ENCODE measurements at regions not wholly inside any gene's neighbourhood (a gene's known extent, or its start where the extent isn't known, plus 50 kb on each side); places are given as distances from the start of the nearest gene placed in this dataset.

- H3K36me3 ChIP-seq (ENCODE audit: insufficient read depth, low read length): no peaks in the 10 kb centered on the region
- H2AFZ ChIP-seq (ENCODE audit: low read length): no peak overlapping the region
These were observed 197.0 kb upstream of the NR4A3 start for GRCh38 chr9:99624499-99625233.

GRCh38 chr9:99626426-99626825, 195.3 kb upstream of the NR4A3 start:
- peaks cover 42% of the 10 kb centered on the region for H3K4me1 ChIP-seq (ENCODE audit: insufficient read depth, low read length, severe bottlenecking)
- no peak overlapping the region for H3K4me2 ChIP-seq (ENCODE audit: low read length)
- TF ChIP-seq CTCF (IDR thresholded peaks at IDR 0.05; ENCODE audit: low read length) (no peak), EZH2 (IDR thresholded peaks at IDR 0.05; ENCODE audit: borderline replicate concordance, low read length) (no peak)
- no peaks in the 10 kb centered on the region for H3K27me3 ChIP-seq (ENCODE audit: insufficient read depth, low read length)
- H3K4me3 ChIP-seq (ENCODE audit: low read depth, low read length, poor library complexity, severe bottlenecking): no peak overlapping the region
- H2AFZ ChIP-seq (ENCODE audit: low read length): no peak overlapping the region
- H3K9ac ChIP-seq (ENCODE audit: low read length): no peak overlapping the region
- no peak overlapping the region for H3K27ac ChIP-seq (ENCODE audit: low read depth, low read length, poor library complexity, severe bottlenecking)
- H3K9me3 ChIP-seq (ENCODE audit: low read length): no peaks in the 10 kb centered on the region
- H4K20me1 ChIP-seq (ENCODE audit: insufficient read depth, low read length): no peaks in the 10 kb centered on the region
- no peaks in the 10 kb centered on the region for H3K79me2 ChIP-seq (ENCODE audit: insufficient read depth, low read length)
- no peaks in the 10 kb centered on the region for H3K9me2 ChIP-seq (ENCODE audit: low read depth, low read length)
- H3K36me3 ChIP-seq (ENCODE audit: insufficient read depth, low read length): no peaks in the 10 kb centered on the region
- H3F3A ChIP-seq (ENCODE audit: insufficient read depth, low read length): no peaks in the 10 kb centered on the region

More at GRCh38 chr9:99624499-99625233, 197.0 kb upstream of the NR4A3 start:
- no peaks in the 10 kb centered on the region for H3K27me3 ChIP-seq (ENCODE audit: insufficient read depth, low read length)
- no peaks in the 10 kb centered on the region for H3K9me3 ChIP-seq (ENCODE audit: low read length)
- no peak overlapping the region for H3K4me3 ChIP-seq (ENCODE audit: low read depth, low read length, poor library complexity, severe bottlenecking)
- H3K9ac ChIP-seq (ENCODE audit: low read length): no peak overlapping the region
- H3K4me1 ChIP-seq (ENCODE audit: insufficient read depth, low read length, severe bottlenecking): peaks cover 37% of the 10 kb centered on the region
- H3K4me2 ChIP-seq (ENCODE audit: low read length): no peak overlapping the region
- peak overlapping the region; percentile 47 for H3K27ac ChIP-seq (ENCODE audit: low read depth, low read length, poor library complexity, severe bottlenecking)
- no peaks in the 10 kb centered on the region for H3K79me2 ChIP-seq (ENCODE audit: insufficient read depth, low read length)
- H4K20me1 ChIP-seq (ENCODE audit: insufficient read depth, low read length): no peaks in the 10 kb centered on the region
- TF ChIP-seq CTCF (IDR thresholded peaks at IDR 0.05; ENCODE audit: low read length) (no peak), EZH2 (IDR thresholded peaks at IDR 0.05; ENCODE audit: borderline replicate concordance, low read length) (no peak)
- no peaks in the 10 kb centered on the region for H3K9me2 ChIP-seq (ENCODE audit: low read depth, low read length)
- no peaks in the 10 kb centered on the region for H3F3A ChIP-seq (ENCODE audit: insufficient read depth, low read length)

GRCh38 chr9:99628285-99628684, 193.4 kb upstream of the NR4A3 start:
- no peak overlapping the region for H3K27ac ChIP-seq (ENCODE audit: low read depth, low read length, poor library complexity, severe bottlenecking)
- TF ChIP-seq CTCF (IDR thresholded peaks at IDR 0.05; ENCODE audit: low read length) (no peak), EZH2 (IDR thresholded peaks at IDR 0.05; ENCODE audit: borderline replicate concordance, low read length) (no peak)

More at GRCh38 chr9:99628285-99628684, 193.4 kb upstream of the NR4A3 start:
- Histone ChIP-seq H4K20me1 (ENCODE audit: insufficient read depth, low read length) (no peaks in the 10 kb centered on the region), H3K9me2 (ENCODE audit: low read depth, low read length) (no peaks in the 10 kb centered on the region), H2AFZ (ENCODE audit: low read length) (0 out of 2 replicates have a peak overlapping the region, but pooled peaks have one; percentile 28), H3K79me2 (ENCODE audit: insufficient read depth, low read length) (no peaks in the 10 kb centered on the region), H3K36me3 (ENCODE audit: insufficient read depth, low read length) (no peaks in the 10 kb centered on the region), H3K9ac (ENCODE audit: low read length) (no peak overlapping the region), H3K4me2 (ENCODE audit: low read length) (no peak overlapping the region), H3K4me1 (ENCODE audit: insufficient read depth, low read length, severe bottlenecking) (peaks cover 38% of the 10 kb centered on the region), H3K9me3 (ENCODE audit: low read length) (no peaks in the 10 kb centered on the region), H3F3A (ENCODE audit: insufficient read depth, low read length) (no peaks in the 10 kb centered on the region), H3K4me3 (ENCODE audit: low read depth, low read length, poor library complexity, severe bottlenecking) (no peak overlapping the region), H3K27me3 (ENCODE audit: insufficient read depth, low read length) (no peaks in the 10 kb centered on the region)
